OCI-LY1 (cell line): ENCODE measurements at regions not wholly inside any gene's neighbourhood (a gene's known extent, or its start where the extent isn't known, plus 50 kb on each side); places are given as distances from the start of the nearest gene placed in this dataset.

Experiments used
- H2AFZ ChIP-seq: fragments of 200-600 bp; sonication (generic), shearing (Covaris generic); 2 replicates; pipeline ENCODE4 v1.6.0; 2014; ENCODE audit warnings: antibody characterized with exemption, mild to moderate bottlenecking, low read length
- H3F3A ChIP-seq: fragments of 200-600 bp; sonication (generic), shearing (Covaris generic); 2 replicates; pipeline ENCODE4 v1.6.0; 2014; ENCODE audit warnings: mild to moderate bottlenecking, antibody characterized with exemption, low read length, moderate library complexity; ENCODE audit not compliant: insufficient read depth
- H3K27ac ChIP-seq: fragments of 200-600 bp; sonication (generic); 2 replicates; pipeline ENCODE4 v1.5.1; 2014; ENCODE audit warnings: low read length, mixed run types, mild to moderate bottlenecking, low read depth; ENCODE audit not compliant: poor library complexity, severe bottlenecking
- H3K27me3 ChIP-seq: fragments of 200-600 bp; sonication (generic); 2 replicates; pipeline ENCODE4 v1.6.0; 2014; ENCODE audit warnings: antibody characterized with exemption, mild to moderate bottlenecking, low read length, moderate library complexity; ENCODE audit not compliant: insufficient read depth
- H3K36me3 ChIP-seq: fragments of 200-600 bp; sonication (generic); 2 replicates; pipeline ENCODE4 v1.6.1; 2014; ENCODE audit warnings: mild to moderate bottlenecking, antibody characterized with exemption, low read length, moderate library complexity, mixed read lengths; ENCODE audit not compliant: insufficient read depth
- H3K4me1 ChIP-seq: fragments of 200-600 bp; sonication (generic); 2 replicates; pipeline ENCODE4 v1.5.1; 2014; ENCODE audit warnings: mild to moderate bottlenecking, low read length, moderate library complexity; ENCODE audit not compliant: insufficient read depth, severe bottlenecking
- H3K4me2 ChIP-seq: fragments of 200-600 bp; sonication (generic), shearing (Covaris generic); 2 replicates; pipeline ENCODE4 v1.6.1; 2014; ENCODE audit warnings: low read length
- H3K4me3 ChIP-seq: fragments of 200-600 bp; sonication (generic); 2 replicates; pipeline ENCODE4 v1.5.1; 2014; ENCODE audit warnings: low read length, low read depth, mild to moderate bottlenecking, mixed read lengths; ENCODE audit not compliant: poor library complexity, severe bottlenecking
- H3K79me2 ChIP-seq: fragments of 200-600 bp; shearing (Covaris generic); 2 replicates; pipeline ENCODE4 v1.6.1; 2016; ENCODE audit warnings: mixed run types, low read length, mixed read lengths; ENCODE audit not compliant: insufficient read depth
- H3K9ac ChIP-seq: fragments of 200-600 bp; sonication (generic), shearing (Covaris generic); 2 replicates; pipeline ENCODE4 v1.6.1; 2014; ENCODE audit warnings: mild to moderate bottlenecking, low read length, mixed read lengths
- H3K9me2 ChIP-seq: fragments of 200-600 bp; sonication (generic), shearing (Covaris generic); 2 replicates; pipeline ENCODE4 v1.6.1; 2014; ENCODE audit warnings: low read depth, mild to moderate bottlenecking, low read length, mixed read lengths
- H3K9me3 ChIP-seq: fragments of 200-600 bp; shearing (Covaris generic); 2 replicates; pipeline ENCODE4 v1.6.1; 2014; ENCODE audit warnings: low read length, mixed read lengths
- H4K20me1 ChIP-seq: fragments of 200-600 bp; sonication (generic), shearing (Covaris generic); 2 replicates; pipeline ENCODE4 v1.6.0; 2016; ENCODE audit warnings: mild to moderate bottlenecking, low read length; ENCODE audit not compliant: insufficient read depth
- CTCF ChIP-seq: fragments of 200-600 bp; sonication (generic), shearing (Covaris generic); IDR thresholded peaks from 2 replicates; pipeline ENCODE4 v1.5.1; 2017; ENCODE audit warnings: mild to moderate bottlenecking, antibody characterized with exemption, low read length, moderate library complexity, mixed read lengths
- EZH2 ChIP-seq: fragments of 200-600 bp; sonication (generic), shearing (Covaris generic); IDR thresholded peaks from 2 replicates; pipeline ENCODE4 v1.8.0; 2017; ENCODE audit warnings: borderline replicate concordance, mixed run types, mild to moderate bottlenecking, antibody characterized with exemption, low read length, moderate library complexity, mixed read lengths

GRCh38 chr7:142414915-142415314 is 157.1 kb upstream of the PRSS58 start:
- Histone ChIP-seq H3F3A (no peaks in the 10 kb centered on the region), H3K9me2 (no peaks in the 10 kb centered on the region), H3K9me3 (no peaks in the 10 kb centered on the region), H4K20me1 (no peaks in the 10 kb centered on the region), H3K36me3 (no peaks in the 10 kb centered on the region), H3K9ac (no peak overlapping the region), H3K4me1 (no peaks in the 10 kb centered on the region), H3K4me3 (no peak overlapping the region), H3K27ac (no peak overlapping the region), H3K4me2 (no peak overlapping the region), H2AFZ (no peak overlapping the region), H3K27me3 (no peaks in the 10 kb centered on the region), H3K79me2 (no peaks in the 10 kb centered on the region)
- TF ChIP-seq CTCF, result no peak

- Histone ChIP-seq H3K9me3 (no peaks in the 10 kb centered on the region), H3F3A (no peaks in the 10 kb centered on the region), H4K20me1 (no peaks in the 10 kb centered on the region), H3K27me3 (no peaks in the 10 kb centered on the region), H3K9ac (no peak overlapping the region), H3K27ac (no peak overlapping the region), H3K4me3 (no peak overlapping the region), H3K36me3 (no peaks in the 10 kb centered on the region), H3K4me2 (no peak overlapping the region), H3K4me1 (no peaks in the 10 kb centered on the region), H3K9me2 (no peaks in the 10 kb centered on the region), H3K79me2 (no peaks in the 10 kb centered on the region), H2AFZ (no peak overlapping the region)
- TF ChIP-seq EZH2 (no peak), CTCF (no peak)
Measured at GRCh38 chr7:142414135-142414534, 156.3 kb upstream of the PRSS58 start.

GRCh38 chr7:142413280-142414000 is 155.6 kb upstream of the PRSS58 start:
- H3K9me3 ChIP-seq, result no peaks in the 10 kb centered on the region
- H3K27me3 ChIP-seq, result no peaks in the 10 kb centered on the region
- H3K4me3 ChIP-seq, result no peak overlapping the region
- H2AFZ ChIP-seq, result no peak overlapping the region
- H3K27ac ChIP-seq, result no peak overlapping the region
- no peaks in the 10 kb centered on the region for H3K79me2 ChIP-seq
- no peaks in the 10 kb centered on the region for H3F3A ChIP-seq
- H3K36me3 ChIP-seq, result no peaks in the 10 kb centered on the region
- H3K9ac ChIP-seq, result no peak overlapping the region
- no peaks in the 10 kb centered on the region for H3K9me2 ChIP-seq
- TF ChIP-seq EZH2 (no peak), CTCF (no peak)
- no peaks in the 10 kb centered on the region for H4K20me1 ChIP-seq
- H3K4me2 ChIP-seq, result no peak overlapping the region
- no peaks in the 10 kb centered on the region for H3K4me1 ChIP-seq
